Esophagus mucosa (tissue), 1 donor: ENCODE measurements at regions not wholly inside any gene's neighbourhood (a gene's known extent, or its start where the extent isn't known, plus 50 kb on each side); places are given as distances from the start of the nearest gene placed in this dataset.

Experiments
- ATAC-seq: fragments of 200-7000 bp; cut with Tn5 transposase; one replicate; pipeline ENCODE4 v1.9.1; 2020
- donor health status: DM: yes; HTN: yes; CAD: no.

- no peak for ATAC-seq
Measured at GRCh38 chr12:111173836-111174235, 195.1 kb downstream of the PHETA1 start.

GRCh38 chr12:111173391-111173790, 195.5 kb downstream of the PHETA1 start:
- no peak for ATAC-seq

DNA sequence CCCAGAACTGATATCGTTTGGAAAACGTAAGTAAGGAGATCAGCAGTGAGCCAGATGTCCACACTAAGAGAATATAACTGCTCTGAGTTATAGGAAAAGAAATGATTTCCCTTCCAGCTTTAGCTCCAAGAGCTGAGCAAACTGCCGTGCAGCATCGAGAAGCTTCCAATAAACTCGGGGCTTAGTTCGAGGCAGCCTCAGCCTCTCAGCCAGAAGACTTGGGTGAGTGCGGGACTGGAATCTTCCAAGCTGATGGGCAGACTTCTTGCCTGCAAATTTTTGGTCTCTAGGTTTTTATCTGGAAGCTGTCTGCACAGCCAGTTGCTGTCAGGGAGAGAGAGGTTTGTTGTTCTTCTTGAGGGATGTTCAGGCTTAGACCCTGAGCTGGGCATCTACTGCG, 196.1 kb downstream of the PHETA1 start:
- no peak for ATAC-seq

DNA sequence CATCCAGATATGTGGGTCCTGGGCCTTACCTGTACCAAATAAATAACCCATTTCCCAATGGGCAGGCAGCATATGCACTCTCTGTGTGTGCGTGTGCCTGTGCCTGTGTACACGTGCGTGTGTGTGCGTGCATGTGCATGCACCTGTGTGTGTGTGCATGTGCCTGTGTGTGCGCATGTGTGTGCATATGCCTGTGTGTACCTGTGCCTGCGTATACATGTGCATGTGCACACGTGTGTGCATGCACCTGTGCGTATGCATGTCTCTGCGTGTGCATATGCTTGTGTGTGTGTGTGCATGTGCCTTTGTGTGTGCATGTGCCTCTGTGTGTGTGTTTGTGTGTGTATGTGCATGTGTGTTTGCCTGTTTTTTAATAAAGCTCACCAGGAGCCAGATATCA, 197.1 kb downstream of the PHETA1 start:
- no peak for ATAC-seq

- ATAC-seq: no peak
Measured at GRCh38 chr12:111171345-111171744, 197.6 kb downstream of the PHETA1 start.

DNA sequence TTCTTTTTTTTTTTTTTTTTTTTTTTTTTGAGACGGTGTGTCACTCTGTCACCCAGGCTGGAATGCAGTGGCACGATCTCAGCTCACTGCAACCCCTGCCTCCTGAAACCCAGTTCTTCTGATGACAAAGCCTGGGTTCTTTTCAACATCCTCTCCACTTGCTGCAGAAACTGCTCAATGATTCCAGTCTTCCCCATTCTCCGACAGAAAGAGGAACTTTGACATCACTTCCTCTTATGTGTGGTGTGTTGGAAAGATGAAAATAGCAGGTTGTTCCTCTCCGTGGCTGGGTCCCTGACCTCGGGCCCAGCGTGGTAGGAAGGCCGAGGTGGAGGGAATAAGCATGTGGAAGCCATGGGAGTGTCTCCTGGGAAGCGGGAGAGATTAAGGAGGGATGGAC, 198.4 kb downstream of the PHETA1 start:
- ATAC-seq: no peak

DNA sequence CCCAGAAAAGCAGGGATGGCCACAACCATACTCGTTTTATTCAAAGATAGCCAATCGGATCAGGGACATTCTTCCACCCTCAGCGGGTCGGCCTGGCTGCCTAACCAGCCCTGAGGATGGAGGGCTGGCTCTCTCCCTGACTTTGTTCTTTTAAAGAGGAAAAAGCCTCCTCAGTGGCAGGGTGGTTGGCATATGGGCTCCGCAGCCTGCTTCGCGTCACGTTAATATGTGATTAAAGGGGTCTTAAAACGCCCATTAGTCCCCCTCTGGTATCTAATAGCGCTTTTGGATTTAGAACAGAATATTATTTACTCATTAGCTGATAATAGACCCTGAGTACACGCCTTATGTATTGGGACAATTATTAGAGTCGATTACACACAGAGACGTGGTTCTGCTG, 199.4 kb downstream of the PHETA1 start:
- no peak for ATAC-seq

DNA sequence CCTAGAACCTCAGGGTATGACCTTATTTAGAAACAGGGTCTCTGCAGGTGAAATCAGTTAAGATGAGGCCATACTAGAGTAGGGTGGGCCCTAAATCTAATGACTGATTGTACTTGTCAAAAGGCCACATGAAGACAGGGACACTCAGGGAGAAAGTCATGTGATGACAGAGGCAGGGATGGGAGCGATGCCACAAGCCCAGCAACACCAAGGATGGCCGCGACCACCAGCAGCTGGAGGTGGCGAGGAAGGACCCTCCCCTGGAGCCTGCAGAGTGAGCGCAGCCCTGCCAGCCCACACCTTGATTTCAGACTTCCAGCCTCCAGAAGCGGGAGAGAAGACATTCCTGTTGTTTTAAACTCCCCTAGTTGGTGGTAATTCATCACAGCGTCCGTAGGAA, 199.9 kb downstream of the PHETA1 start:
- ATAC-seq: no peak

- no peak for ATAC-seq
Measured at GRCh38 chr12:111168009-111168900, 200.6 kb downstream of the PHETA1 start.

DNA sequence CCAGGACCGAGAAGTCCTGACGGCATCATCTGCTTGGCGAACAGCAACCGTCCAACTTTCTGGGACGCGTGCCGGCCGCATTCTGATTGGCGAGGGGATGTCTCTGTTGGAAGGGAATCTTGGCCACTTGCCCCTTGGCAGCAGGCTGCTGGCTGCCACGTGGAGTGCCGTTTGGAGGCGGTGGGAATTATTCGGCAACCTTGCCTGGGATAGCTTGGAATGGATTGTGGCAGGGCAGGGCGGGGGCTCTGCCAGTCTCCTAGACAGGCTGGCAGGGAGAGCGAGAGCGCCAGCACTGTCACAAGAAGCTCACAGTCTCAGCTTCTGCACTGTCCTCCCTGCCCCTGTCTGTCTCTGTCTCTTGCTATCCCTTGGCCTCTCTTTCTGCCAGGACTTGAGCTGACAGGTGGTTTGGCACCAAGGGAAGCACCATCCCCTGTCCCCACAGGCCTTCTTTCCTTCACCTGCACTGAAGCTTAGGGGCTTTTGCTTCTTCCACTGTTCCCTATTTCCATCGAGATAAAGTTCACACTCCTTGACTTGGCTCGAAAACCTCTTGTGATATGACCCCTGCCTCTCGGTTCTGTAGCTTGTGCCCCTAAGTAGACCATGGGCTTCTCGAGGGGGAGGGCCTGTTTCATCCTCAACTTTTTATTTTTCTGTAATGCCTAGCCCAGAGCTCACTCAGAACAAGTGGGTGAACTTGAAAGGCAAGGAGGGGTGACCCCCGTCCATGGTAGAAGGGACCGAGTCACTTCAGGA, 201.9 kb downstream of the PHETA1 start:
- no peak for ATAC-seq

GRCh38 chr12:111164833-111165525, 203.9 kb downstream of the PHETA1 start:
- ATAC-seq: no peak

DNA sequence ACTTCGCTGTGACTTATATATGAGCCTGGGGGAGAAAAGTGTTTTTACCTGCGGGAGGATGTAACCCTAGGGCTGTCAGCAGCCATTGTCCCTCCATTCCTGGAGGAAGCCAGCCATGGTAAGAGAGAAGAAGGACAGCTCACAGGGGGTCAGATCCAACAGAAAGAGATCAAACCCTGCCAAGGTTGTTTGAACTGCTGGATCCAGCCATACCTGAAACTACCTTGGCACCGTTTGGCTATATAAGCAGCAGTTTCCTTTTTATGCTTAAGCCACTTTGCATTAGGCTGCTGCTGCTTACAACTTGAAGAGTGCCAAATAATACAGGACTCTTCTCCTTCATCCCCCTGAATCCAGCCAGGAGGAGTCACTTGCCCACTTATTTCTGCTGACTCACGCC, 205.5 kb downstream of the PHETA1 start:
- no peak for ATAC-seq

DNA sequence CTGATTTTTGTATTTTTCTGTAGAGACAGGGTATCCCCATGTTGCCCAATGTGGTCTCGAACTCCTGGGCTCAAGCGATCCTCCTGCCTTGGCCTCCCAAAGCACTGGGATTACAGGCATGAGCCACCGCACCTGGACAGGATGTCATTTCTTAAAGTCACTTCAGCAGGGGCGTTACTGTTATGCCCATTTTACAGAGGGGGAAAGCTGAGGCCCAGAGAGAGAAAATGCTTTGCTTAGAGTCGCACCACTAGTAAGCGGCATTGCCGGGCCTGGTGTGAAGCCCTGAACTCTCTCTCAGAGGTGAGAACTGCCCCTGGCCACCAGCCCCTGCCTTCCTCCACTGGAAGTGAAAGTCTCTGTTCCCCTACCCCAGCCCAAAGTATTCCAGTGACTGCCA, 207.0 kb downstream of the PHETA1 start:
- ATAC-seq: no peak

- ATAC-seq: no peak
Measured at GRCh38 chr12:111160350-111161241, 208.3 kb downstream of the PHETA1 start.

DNA sequence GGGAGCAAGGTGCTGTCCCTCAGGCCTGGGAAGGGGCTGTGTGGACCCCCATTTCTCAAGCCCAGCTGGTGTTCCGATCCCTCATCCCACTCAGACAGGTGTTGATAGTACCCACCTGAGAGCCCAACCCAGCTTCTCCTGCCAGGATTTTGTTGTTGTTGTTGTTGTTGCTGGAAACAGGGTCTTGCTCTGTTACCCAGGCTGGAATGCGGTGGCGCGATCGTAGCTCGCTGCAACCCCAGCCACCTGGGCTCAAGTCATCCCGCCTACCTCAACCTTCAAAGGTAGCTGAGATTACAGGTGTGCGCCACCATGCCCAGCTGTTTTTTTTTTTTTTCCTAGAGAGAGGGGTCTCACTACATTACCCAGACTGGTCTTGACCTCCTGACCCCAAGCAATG, 209.9 kb downstream of the PHETA1 start:
- no peak for ATAC-seq

DNA sequence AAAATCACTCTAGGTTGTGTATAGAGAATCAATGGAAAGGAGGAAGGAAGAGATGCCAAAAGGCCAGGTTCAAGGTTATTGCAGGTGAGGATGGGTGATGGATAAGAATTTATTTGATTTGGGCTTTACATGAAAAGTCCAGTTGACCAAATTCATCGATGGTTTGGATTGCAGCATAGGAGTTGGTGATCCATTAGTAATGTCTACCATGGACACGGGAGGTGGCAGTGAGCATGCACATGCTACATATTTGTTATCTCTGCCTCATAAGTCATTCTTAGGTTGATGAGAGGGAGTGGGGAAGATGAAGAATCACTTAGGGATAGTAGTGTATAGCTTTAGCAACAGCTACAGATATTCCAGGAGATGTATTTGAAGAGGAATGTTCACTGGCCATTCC, 211.4 kb downstream of the PHETA1 start:
- no peak for ATAC-seq

GRCh38 chr12:111156304-111156703, 212.6 kb downstream of the PHETA1 start:
- ATAC-seq: no peak

DNA sequence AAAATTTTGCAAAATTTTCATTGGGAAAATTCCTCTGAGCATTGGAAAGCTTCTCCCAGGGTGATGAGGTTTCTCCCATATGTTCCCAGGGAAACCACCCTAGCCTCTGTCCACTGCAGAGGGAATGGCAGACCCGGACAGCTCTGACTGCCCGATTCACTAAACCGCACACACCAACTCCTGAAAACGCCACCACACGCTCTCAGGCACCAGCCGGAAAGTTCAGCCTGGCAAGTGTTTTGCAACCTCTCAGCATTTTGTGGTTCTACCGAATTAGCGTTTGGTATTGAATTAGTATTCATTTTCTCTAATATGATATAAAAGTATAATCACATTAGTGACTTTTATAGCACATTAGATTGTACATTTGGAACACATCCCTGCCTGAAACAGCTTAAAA, 213.4 kb downstream of the PHETA1 start:
- ATAC-seq: no peak

GRCh38 chr12:111155020-111155419, 213.9 kb downstream of the PHETA1 start:
- ATAC-seq: no peak

DNA sequence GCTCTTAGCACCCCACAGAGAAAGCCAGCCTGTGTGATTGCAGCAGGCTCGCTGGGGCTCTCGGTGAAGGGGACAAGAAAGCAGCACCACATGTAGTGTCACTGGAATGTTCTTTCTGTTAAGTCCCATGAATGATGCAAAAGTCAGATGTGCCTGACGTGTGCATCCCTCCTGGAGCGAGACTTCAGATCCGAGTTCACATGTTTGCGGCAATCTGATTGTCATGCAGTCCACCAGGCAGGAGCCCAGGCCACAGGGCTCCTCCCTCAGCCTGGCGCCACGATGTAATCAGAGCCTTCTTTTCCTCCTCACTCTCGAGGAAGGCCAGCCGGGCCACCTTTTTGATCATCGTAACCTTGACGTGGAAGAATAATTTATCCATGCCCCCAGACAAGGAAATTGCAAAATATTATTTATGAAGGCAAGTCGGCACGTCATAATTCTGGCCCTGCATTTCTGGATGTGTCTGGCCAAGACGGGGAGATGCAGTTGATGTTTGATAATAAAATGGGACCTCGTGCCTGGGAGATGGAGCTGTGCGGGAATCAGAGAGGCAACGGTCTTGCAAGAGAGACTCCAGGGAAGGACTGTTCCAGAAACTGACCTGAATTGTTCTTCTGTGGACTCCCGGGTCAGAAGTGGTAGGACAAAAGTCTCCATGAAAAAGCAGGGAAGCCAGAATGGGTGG, 214.6 kb downstream of the PHETA1 start:
- no peak for ATAC-seq

DNA sequence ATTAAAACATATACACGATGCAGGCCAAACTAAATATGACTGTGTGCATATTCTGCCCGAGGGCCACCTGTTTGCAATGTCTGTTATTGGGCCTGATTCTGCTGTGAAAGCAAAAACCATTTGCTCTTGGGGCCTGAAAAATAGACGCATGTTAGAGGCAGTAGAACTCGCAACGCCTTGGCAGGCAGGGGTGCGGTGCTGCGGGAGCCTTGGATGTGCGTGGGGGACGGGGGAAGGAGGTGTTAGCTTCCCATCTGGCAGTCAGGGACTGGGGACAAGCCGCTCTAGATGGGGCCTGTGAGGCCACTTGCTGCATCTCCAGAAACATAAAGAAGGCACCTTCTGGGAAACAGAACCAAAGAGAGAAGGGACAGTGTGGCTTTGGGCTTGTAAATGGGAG, 216.3 kb downstream of the PHETA1 start:
- ATAC-seq: no peak
